ENCODE measurements at regions not wholly inside any gene's neighbourhood (a gene's known extent, or its start where the extent isn't known, plus 50 kb on each side); places are given as distances from the start of the nearest gene placed in this dataset.

- POLR2A ChIA-PET: no interaction called here
Observed at GRCh38 chr10:9253121-9253520, 1198.6 kb downstream of the GATA3 start.

DNA sequence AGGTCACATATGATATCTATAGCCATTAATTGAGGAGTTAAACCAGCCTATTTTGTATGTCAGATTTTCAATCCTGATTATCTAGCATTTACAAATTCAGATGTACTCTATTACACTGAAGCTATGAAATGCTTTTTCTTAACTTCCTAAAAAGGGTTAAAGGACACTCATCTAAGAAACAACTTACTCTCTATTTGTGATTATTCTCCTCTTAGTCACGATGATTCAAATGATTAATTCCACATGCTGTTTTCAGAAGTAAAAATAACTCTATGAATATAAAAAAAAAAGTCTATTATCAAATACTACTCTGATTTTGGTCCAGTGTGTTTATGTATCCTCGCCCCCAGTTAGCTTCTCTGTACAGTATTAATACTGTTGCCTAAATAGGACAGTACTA is 1199.9 kb downstream of the GATA3 start:
- Histone ChIP-seq H3K4me3 (ENCODE audit: low read length) (no peak overlapping the region), H3K36me3 (ENCODE audit: insufficient read depth, low read length) (no peaks in the 10 kb centered on the region), H3K27ac (ENCODE audit: low read depth in 1 of 2, low read length in 2 of 2) (no peak overlapping the region), H3K9me3 (ENCODE audit: control insufficient read depth in 1 of 2, insufficient read depth in 1 of 2, low read length in 2 of 2) (no peaks in the 10 kb centered on the region), H3K27me3 (ENCODE audit: control insufficient read depth in 1 of 2, insufficient read depth in 2 of 2, low read length in 2 of 2) (peaks cover 0 to 10% of the 10 kb centered on the region in 2 experiments), H3K4me1 (ENCODE audit: insufficient read depth, low read length) (no peaks in the 10 kb centered on the region)
- no peak overlapping the region for H3K4me3 Mint-ChIP-seq
- DNase-seq: no peak
- peaks cover 28% of the 10 kb centered on the region for H3K27me3 Mint-ChIP-seq
- no peaks in the 10 kb centered on the region for H3K9me3 Mint-ChIP-seq
- POLR2A ChIA-PET: no interaction called here
- no peaks in the 10 kb centered on the region for H3K4me1 Mint-ChIP-seq (ENCODE audit: low read depth)
- no peaks in the 10 kb centered on the region for H3K36me3 Mint-ChIP-seq (ENCODE audit: low read depth)
- no peak overlapping the region for H3K27ac Mint-ChIP-seq
- no peak for TF ChIP-seq CTCF (IDR thresholded peaks at IDR 0.05)
- intact Hi-C loops (cut with DNase I, micrococcal nuclease): no loop called here
- ATAC-seq (ENCODE audit: poor library complexity): no peak
- CTCF ChIA-PET: no interaction called here

More at GRCh38 chr10:9253121-9253520, 1198.6 kb downstream of the GATA3 start:
- CTCF ChIA-PET: no interaction called here
- H3K27ac ChIP-seq (ENCODE audit: low read depth in 1 of 2, low read length in 2 of 2): no peak overlapping the region
- no peak overlapping the region for H3K4me3 Mint-ChIP-seq
- intact Hi-C loops (cut with DNase I, micrococcal nuclease): no loop called here
- H3K36me3 Mint-ChIP-seq (ENCODE audit: low read depth): no peaks in the 10 kb centered on the region
- H3K36me3 ChIP-seq (ENCODE audit: insufficient read depth, low read length): no peaks in the 10 kb centered on the region
- no peak for TF ChIP-seq CTCF (IDR thresholded peaks at IDR 0.05)
- ATAC-seq (ENCODE audit: poor library complexity) (no peak), DNase-seq (no peak)
- H3K9me3 ChIP-seq (ENCODE audit: control insufficient read depth in 1 of 2, insufficient read depth in 1 of 2, low read length in 2 of 2): no peaks in the 10 kb centered on the region
- H3K27ac Mint-ChIP-seq: no peak overlapping the region
- no peaks in the 10 kb centered on the region for H3K4me1 Mint-ChIP-seq (ENCODE audit: low read depth)
- no peaks in the 10 kb centered on the region for H3K9me3 Mint-ChIP-seq
- no peak overlapping the region for H3K4me3 ChIP-seq (ENCODE audit: low read length)
- no peaks in the 10 kb centered on the region for H3K4me1 ChIP-seq (ENCODE audit: insufficient read depth, low read length)
- H3K27me3 ChIP-seq (ENCODE audit: control insufficient read depth in 1 of 2, insufficient read depth in 2 of 2, low read length in 2 of 2): peaks cover 0 to 10% of the 10 kb centered on the region in 2 experiments
- H3K27me3 Mint-ChIP-seq: peaks cover 24% of the 10 kb centered on the region

DNA sequence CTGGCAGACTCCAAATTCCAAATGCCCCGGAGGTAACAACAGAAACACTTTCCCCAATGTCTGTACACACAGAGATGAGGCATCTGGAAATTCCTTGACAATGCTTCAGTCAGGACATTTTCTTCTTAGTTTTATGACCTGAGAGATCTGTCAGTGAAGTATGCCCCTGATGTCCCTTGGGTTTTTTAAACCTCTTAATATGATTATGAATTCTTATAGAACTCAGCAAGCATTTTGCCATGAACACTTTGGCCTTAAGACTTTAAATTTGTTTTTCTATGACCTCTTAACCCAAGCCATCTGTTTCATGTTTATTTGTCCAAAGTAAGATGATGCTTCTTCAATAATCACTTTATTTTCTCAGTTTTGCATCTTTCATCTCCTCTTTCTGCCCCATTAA is 1206.2 kb downstream of the GATA3 start:
- no peaks in the 10 kb centered on the region for H3K4me1 Mint-ChIP-seq (ENCODE audit: low read depth)
- H3K4me3 Mint-ChIP-seq: no peak overlapping the region
- ChIA-PET POLR2A (no interaction called here), CTCF (no interaction called here)
- intact Hi-C loops (cut with DNase I, micrococcal nuclease): no loop called here
- Histone ChIP-seq H3K27ac (ENCODE audit: low read depth in 1 of 2, low read length in 2 of 2) (no peak overlapping the region), H3K9me3 (ENCODE audit: control insufficient read depth in 1 of 2, insufficient read depth in 1 of 2, low read length in 2 of 2) (no peaks in the 10 kb centered on the region), H3K4me1 (ENCODE audit: insufficient read depth, low read length) (no peaks in the 10 kb centered on the region), H3K4me3 (ENCODE audit: low read length) (no peak overlapping the region), H3K36me3 (ENCODE audit: insufficient read depth, low read length) (no peaks in the 10 kb centered on the region), H3K27me3 (ENCODE audit: control insufficient read depth in 1 of 2, insufficient read depth in 2 of 2, low read length in 2 of 2) (peaks cover 0 to 9% of the 10 kb centered on the region in 2 experiments)
- TF ChIP-seq CTCF (IDR thresholded peaks at IDR 0.05): no peak
- H3K27me3 Mint-ChIP-seq: peaks cover 56% of the 10 kb centered on the region
- no peaks in the 10 kb centered on the region for H3K36me3 Mint-ChIP-seq (ENCODE audit: low read depth)
- no peak overlapping the region for H3K27ac Mint-ChIP-seq
- no peaks in the 10 kb centered on the region for H3K9me3 Mint-ChIP-seq
- DNase-seq (no peak), ATAC-seq (ENCODE audit: poor library complexity) (no peak)

All from CD4-positive, alpha-beta T cell (primary cell).